Middle frontal gyrus (tissue), 1 donor: ENCODE measurements at regions not wholly inside any gene's neighbourhood (a gene's known extent, or its start where the extent isn't known, plus 50 kb on each side); places are given as distances from the start of the nearest gene placed in this dataset.
"Not testable (repeated sequence)": the region's sequence is repeated elsewhere in the genome, so short reads cannot be mapped to it uniquely, and the experiment has no call there.

Source experiments
- DNase-seq: peaks from one replicate; pipeline ENCODE4 v3.0.0-alpha.2; 2015; ENCODE audit warnings: low spot score; ENCODE audit errors: extremely low spot score

- no peak for DNase-seq
Measured at GRCh38 chr2:210730672-210731071, 174.3 kb downstream of the CPS1 start.

GRCh38 chr2:210746826-210747225 is 190.4 kb downstream of the CPS1 start:
- DNase-seq: not testable (repeated sequence)

GRCh38 chr2:210752532-210752931 is 196.1 kb downstream of the CPS1 start:
- no peak for DNase-seq

- no peak for DNase-seq
Measured at GRCh38 chr2:210753386-210753785, 197.0 kb downstream of the CPS1 start.

- no peak for DNase-seq
Measured at GRCh38 chr2:210756855-210757254, 200.5 kb downstream of the CPS1 start.

GRCh38 chr2:210762604-210763588 is 206.5 kb downstream of the CPS1 start:
- DNase-seq: no peak

- no peak for DNase-seq
Measured at GRCh38 chr2:210768329-210768910, 212.0 kb downstream of the CPS1 start.

- DNase-seq: no peak
Measured at GRCh38 chr2:210776756-210777155, 220.4 kb downstream of the CPS1 start.

- no peak for DNase-seq
Measured at GRCh38 chr2:210782222-210782621, 225.8 kb downstream of the CPS1 start.

- DNase-seq: not testable (repeated sequence)
Measured at GRCh38 chr2:210787831-210788230, 231.4 kb downstream of the CPS1 start.

- no peak for DNase-seq
Measured at GRCh38 chr2:210792000-210792399, 235.6 kb downstream of the CPS1 start.

- DNase-seq: no peak
Measured at GRCh38 chr2:210795506-210795905, 239.1 kb downstream of the CPS1 start.

- DNase-seq: no peak
Measured at GRCh38 chr2:210798180-210798579, 241.8 kb downstream of the CPS1 start.

GRCh38 chr2:210814251-210815025 is 258.0 kb downstream of the CPS1 start:
- no peak for DNase-seq

GRCh38 chr2:210816769-210817168 is 260.4 kb downstream of the CPS1 start:
- no peak for DNase-seq

- no peak for DNase-seq
Measured at GRCh38 chr2:210818473-210818872, 262.1 kb downstream of the CPS1 start.

- DNase-seq: no peak
Measured at GRCh38 chr2:210833403-210833802, 277.0 kb downstream of the CPS1 start.

- no peak for DNase-seq
Measured at GRCh38 chr2:210839034-210839433, 282.6 kb downstream of the CPS1 start.

GRCh38 chr2:210839450-210839849 is 283.1 kb downstream of the CPS1 start:
- no peak for DNase-seq

GRCh38 chr2:210842896-210843295 is 286.5 kb downstream of the CPS1 start:
- no peak for DNase-seq

GRCh38 chr2:210844016-210844415 is 287.6 kb downstream of the CPS1 start:
- DNase-seq: no peak

- DNase-seq: no peak
Measured at GRCh38 chr2:210859314-210859713, 302.9 kb downstream of the CPS1 start.
